ENCODE measurements at regions not wholly inside any gene's neighbourhood (a gene's known extent, or its start where the extent isn't known, plus 50 kb on each side); places are given as distances from the start of the nearest gene placed in this dataset.
"Not testable (repeated sequence)": the region's sequence is repeated elsewhere in the genome, so short reads cannot be mapped to it uniquely, and the experiment has no call there.

- no peak for ATAC-seq
- DNase-seq: no peak
- Mint-ChIP-seq H3K4me3 (no peak overlapping the region), H3K27ac (no peak overlapping the region), H3K9me3 (ENCODE audit: low read depth) (peaks cover 2% of the 10 kb centered on the region), H3K36me3 (no peaks in the 10 kb centered on the region), H3K4me1 (no peaks in the 10 kb centered on the region), H3K27me3 (no peaks in the 10 kb centered on the region)
- CTCF ChIA-PET: no interaction called here
These were observed 343.6 kb upstream of the TACR3 start for GRCh38 chr4:104063341-104063740.

DNA sequence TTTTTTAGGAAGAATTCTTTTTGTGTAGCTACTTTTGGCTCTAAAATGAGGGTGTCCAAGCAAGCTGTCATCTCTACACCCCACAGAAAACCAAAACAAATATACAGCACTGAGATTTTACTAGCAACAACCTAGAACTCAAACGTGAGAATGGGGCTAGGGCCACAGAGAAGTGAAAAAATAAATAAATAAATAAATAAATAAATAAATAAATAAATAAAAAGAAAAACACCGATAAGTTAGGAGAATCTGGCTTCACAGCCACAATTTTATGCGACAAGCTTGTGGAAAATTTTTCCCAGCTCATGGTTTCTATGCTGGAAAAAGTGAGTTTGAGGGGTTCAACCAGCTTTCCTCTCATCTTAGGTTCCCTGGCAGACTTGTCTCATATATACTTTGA lies 324.6 kb upstream of the TACR3 start:
- CTCF ChIA-PET: no interaction called here
- Mint-ChIP-seq H3K27me3 (no peaks in the 10 kb centered on the region), H3K27ac (no peak overlapping the region), H3K4me3 (no peak overlapping the region), H3K4me1 (no peaks in the 10 kb centered on the region), H3K36me3 (no peaks in the 10 kb centered on the region), H3K9me3 (ENCODE audit: low read depth) (peaks cover 8% of the 10 kb centered on the region)
- DNase-seq (no peak), ATAC-seq (no peak)

DNA sequence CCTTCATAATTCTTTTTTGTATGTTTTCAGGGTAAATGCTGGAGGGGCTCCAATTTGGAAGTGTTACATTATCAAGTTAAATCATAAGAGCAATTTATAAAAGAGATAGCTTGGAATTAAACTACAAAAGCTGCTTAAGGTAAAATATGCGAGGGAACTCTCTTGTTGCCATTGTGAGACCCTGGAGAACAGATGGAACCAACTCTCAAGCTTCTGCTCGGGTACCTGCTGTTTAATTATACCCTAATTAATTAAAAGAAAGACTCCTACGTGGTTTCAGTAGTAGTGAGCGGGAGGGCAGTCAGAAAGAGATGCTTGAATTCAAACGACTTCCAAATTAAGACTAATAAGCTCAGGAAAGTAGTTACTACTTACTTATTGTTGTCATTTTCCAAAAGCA lies 313.1 kb upstream of the TACR3 start:
- peaks cover 4% of the 10 kb centered on the region for H3K4me1 Mint-ChIP-seq
- H3K4me3 Mint-ChIP-seq: no peak overlapping the region
- H3K27me3 Mint-ChIP-seq: no peaks in the 10 kb centered on the region
- DNase-seq: no peak
- no peak overlapping the region for H3K27ac Mint-ChIP-seq
- CTCF ChIA-PET: no interaction called here
- no peaks in the 10 kb centered on the region for H3K36me3 Mint-ChIP-seq
- H3K9me3 Mint-ChIP-seq (ENCODE audit: low read depth): no peaks in the 10 kb centered on the region
- ATAC-seq: no peak

- no peaks in the 10 kb centered on the region for H3K9me3 Mint-ChIP-seq (ENCODE audit: low read depth)
- no peaks in the 10 kb centered on the region for H3K36me3 Mint-ChIP-seq
- no peak overlapping the region for H3K27ac Mint-ChIP-seq
- CTCF ChIA-PET: no interaction called here
- peaks cover under 1% of the 10 kb centered on the region for H3K4me1 Mint-ChIP-seq
- no peak overlapping the region for H3K4me3 Mint-ChIP-seq
- ATAC-seq (no peak), DNase-seq (no peak)
- no peaks in the 10 kb centered on the region for H3K27me3 Mint-ChIP-seq
These were observed 305.5 kb upstream of the TACR3 start for GRCh38 chr4:104025251-104025650.

DNA sequence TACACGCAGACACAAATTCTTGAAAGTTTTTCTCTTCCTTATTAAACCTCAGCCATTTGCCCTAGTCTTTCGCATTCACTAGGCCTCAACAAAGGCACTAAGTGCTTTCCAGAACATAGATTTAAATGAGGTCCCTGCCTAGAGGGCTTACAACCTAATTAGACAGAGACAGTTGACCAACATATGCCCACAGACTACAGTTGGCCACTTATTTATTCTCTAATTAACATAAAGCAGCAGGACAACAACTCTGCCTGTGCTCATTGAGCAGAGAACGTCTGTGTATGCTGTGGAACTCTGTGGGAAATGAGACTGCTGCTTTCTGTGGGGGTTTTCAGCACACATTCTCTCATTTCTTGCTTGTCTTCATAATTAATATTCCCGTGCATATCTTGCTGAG lies 303.0 kb upstream of the TACR3 start:
- no peaks in the 10 kb centered on the region for H3K36me3 Mint-ChIP-seq
- no peaks in the 10 kb centered on the region for H3K4me1 Mint-ChIP-seq
- no peak for ATAC-seq
- no peak for DNase-seq
- H3K4me3 Mint-ChIP-seq: no peak overlapping the region
- no peaks in the 10 kb centered on the region for H3K9me3 Mint-ChIP-seq (ENCODE audit: low read depth)
- H3K27me3 Mint-ChIP-seq: no peaks in the 10 kb centered on the region
- no peak overlapping the region for H3K27ac Mint-ChIP-seq
- CTCF ChIA-PET: no interaction called here

DNA sequence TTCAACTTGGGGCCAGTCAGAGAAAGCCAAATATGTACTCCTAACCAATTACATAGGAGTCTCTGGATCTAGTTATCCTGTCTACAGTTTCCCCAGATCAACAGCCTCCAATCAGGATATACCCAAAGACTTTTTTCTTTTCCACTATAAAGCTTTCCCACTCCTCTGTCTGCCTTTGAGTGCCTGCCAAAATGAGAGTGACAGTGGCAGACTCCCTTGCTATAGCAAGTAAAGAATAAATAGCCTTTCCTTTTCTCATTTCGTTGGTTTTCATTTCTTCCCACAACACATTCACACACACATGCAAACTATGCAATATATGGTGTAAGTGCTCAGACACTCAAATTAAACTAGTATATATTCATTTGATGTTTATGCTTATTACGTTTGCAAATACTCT lies 302.4 kb upstream of the TACR3 start:
- DNase-seq: no peak
- H3K27ac Mint-ChIP-seq: no peak overlapping the region
- no peak for ATAC-seq
- CTCF ChIA-PET: no interaction called here
- H3K9me3 Mint-ChIP-seq (ENCODE audit: low read depth): no peaks in the 10 kb centered on the region
- no peaks in the 10 kb centered on the region for H3K36me3 Mint-ChIP-seq
- H3K4me3 Mint-ChIP-seq: no peak overlapping the region
- no peaks in the 10 kb centered on the region for H3K4me1 Mint-ChIP-seq
- no peaks in the 10 kb centered on the region for H3K27me3 Mint-ChIP-seq

GRCh38 chr4:104020641-104021040 lies 300.9 kb upstream of the TACR3 start:
- Mint-ChIP-seq H3K9me3 (ENCODE audit: low read depth) (no peaks in the 10 kb centered on the region), H3K27ac (no peak overlapping the region), H3K27me3 (no peaks in the 10 kb centered on the region), H3K4me1 (no peaks in the 10 kb centered on the region), H3K36me3 (no peaks in the 10 kb centered on the region), H3K4me3 (no peak overlapping the region)
- CTCF ChIA-PET: no interaction called here
- ATAC-seq (no peak), DNase-seq (no peak)

DNA sequence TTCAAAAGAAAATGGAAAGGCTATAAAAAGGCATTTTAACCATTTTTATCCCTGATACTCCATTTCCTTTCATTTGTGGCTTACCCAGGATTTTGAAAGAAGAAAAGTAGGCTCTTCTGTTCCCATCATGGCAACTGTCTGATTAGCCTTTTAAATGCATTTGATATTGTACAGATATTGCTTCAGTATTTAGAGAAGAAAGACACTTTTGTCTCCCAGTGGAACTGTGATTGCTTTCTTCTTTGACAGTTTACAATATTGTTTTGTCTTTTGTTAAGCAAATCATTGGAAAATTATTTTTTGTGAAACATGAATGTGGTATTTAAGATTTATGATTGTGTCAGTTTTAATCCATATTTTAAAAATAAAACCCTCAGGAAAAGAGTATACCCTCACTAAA lies 297.4 kb upstream of the TACR3 start:
- CTCF ChIA-PET: no interaction called here
- no peak overlapping the region for H3K27ac Mint-ChIP-seq
- no peak overlapping the region for H3K4me3 Mint-ChIP-seq
- ATAC-seq (no peak), DNase-seq (no peak)
- no peaks in the 10 kb centered on the region for H3K4me1 Mint-ChIP-seq
- H3K9me3 Mint-ChIP-seq (ENCODE audit: low read depth): no peaks in the 10 kb centered on the region
- no peaks in the 10 kb centered on the region for H3K36me3 Mint-ChIP-seq
- no peaks in the 10 kb centered on the region for H3K27me3 Mint-ChIP-seq

DNA sequence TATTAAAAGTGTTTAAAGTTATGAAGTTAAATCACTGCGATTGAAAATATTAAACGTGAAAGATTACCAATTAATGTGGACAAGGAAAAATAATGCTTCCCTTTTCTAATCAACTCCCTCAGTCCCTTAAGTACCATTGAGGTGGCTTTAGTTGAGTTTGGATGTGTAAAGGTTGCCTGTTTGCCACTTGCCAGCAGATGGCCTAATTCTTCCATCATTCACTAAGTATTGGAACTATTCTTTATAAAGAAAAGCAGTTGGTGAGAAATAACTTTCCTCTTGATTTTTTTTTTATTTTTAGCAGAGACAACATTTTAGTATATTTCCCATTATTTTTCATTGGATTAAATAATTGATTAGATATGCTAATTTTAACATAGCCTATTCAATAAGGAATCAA lies 295.9 kb upstream of the TACR3 start:
- no peak overlapping the region for H3K27ac Mint-ChIP-seq

DNA sequence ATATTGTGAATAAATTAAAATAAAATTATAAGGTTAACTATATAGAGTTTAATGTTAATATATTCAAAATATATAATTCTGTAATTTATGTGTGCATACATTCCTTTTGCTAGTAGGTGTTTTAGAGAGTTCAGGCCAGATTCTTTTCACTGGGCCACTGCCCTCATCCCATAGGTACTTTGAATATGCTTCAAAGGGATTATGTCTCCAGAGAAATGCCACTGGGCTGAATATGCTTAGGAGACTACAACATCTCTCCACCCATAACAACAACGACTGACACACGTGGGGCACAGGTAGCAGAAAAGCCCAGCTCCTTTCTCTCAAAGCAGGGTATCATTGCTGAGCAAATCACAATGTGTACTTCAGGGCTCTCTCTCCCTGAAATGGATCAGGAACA lies 290.9 kb upstream of the TACR3 start:
- H3K4me1 Mint-ChIP-seq: no peaks in the 10 kb centered on the region
- no peaks in the 10 kb centered on the region for H3K9me3 Mint-ChIP-seq (ENCODE audit: low read depth)
- CTCF ChIA-PET: no interaction called here
- no peaks in the 10 kb centered on the region for H3K36me3 Mint-ChIP-seq
- ATAC-seq (no peak), DNase-seq (no peak)
- H3K27ac Mint-ChIP-seq: no peak overlapping the region
- H3K27me3 Mint-ChIP-seq: no peaks in the 10 kb centered on the region
- H3K4me3 Mint-ChIP-seq: no peak overlapping the region

More for the DNA sequence above, 295.9 kb upstream of the TACR3 start:
- H3K4me3 Mint-ChIP-seq: no peak overlapping the region
- ATAC-seq (no peak), DNase-seq (no peak)
- H3K4me1 Mint-ChIP-seq: no peaks in the 10 kb centered on the region
- no peaks in the 10 kb centered on the region for H3K9me3 Mint-ChIP-seq (ENCODE audit: low read depth)
- H3K36me3 Mint-ChIP-seq: no peaks in the 10 kb centered on the region
- CTCF ChIA-PET: no interaction called here
- no peaks in the 10 kb centered on the region for H3K27me3 Mint-ChIP-seq

DNA sequence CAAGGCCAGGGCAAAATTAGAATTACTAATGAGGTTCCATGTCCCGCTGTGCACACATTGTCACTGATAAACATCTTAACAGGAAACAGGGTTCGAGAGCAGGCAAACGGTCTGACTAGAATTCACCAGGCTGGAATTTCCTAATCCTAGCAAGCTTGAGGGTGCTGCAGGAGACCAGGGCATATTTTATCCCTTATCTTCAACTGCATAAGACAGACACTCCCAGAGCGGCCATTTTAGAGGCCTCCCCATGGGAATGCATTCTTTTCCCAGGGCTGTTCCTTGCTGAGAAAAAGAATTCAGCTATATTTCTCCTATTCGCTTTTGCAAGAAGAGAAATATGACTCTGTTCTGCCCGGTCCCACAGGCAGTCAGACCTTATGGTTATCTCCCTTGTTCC lies 282.5 kb upstream of the TACR3 start:
- H3K9me3 Mint-ChIP-seq (ENCODE audit: low read depth); DNase-seq; H3K4me1 Mint-ChIP-seq; ATAC-seq; H3K27ac Mint-ChIP-seq; H3K27me3 Mint-ChIP-seq; H3K36me3 Mint-ChIP-seq; H3K4me3 Mint-ChIP-seq; CTCF ChIA-PET: not testable (repeated sequence)

DNA sequence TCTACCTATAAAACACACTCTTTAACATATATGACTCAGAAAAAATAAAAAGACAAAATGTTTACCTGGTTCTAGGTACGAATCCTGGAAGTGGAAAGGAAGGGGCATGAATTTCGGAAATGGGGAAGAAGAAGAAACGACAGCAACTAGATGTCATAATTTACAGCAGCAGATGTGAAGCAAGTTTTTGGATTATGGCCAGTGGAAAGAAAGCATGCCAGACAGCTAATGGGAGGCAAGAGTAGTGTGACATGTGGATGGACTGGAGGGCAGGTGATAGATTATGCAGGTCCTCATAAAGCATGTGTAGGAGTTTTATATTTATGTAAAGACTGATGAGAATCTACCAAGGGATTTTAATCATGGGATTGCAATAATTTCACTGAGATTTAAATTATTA lies 279.0 kb upstream of the TACR3 start:
- Mint-ChIP-seq H3K36me3 (peaks cover 2% of the 10 kb centered on the region), H3K4me1 (no peaks in the 10 kb centered on the region), H3K27ac (no peak overlapping the region), H3K27me3 (no peaks in the 10 kb centered on the region), H3K4me3 (no peak overlapping the region), H3K9me3 (ENCODE audit: low read depth) (no peaks in the 10 kb centered on the region)
- CTCF ChIA-PET: no interaction called here
- DNase-seq (no peak), ATAC-seq (no peak)

DNA sequence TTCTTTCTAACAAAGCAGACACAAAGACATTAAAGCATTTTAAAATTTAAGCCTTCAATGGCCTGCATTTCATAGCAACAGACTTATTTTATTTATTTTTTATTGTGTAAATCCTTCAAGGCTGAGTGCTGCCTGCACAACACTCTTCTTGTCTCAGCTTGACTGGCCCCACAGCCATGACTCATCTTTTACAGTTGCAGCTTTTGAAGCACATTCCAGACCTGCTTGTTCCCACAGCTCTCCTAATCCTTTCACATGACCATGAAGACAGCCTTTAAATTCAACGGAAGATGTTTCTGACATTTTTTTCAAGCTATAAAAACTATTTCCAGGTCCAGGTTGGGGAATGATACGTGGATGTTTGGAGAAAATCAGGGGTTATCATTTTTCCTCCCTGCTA lies 276.9 kb upstream of the TACR3 start:
- H3K36me3 Mint-ChIP-seq: peaks cover 2% of the 10 kb centered on the region
- no peak overlapping the region for H3K27ac Mint-ChIP-seq
- H3K4me1 Mint-ChIP-seq: no peaks in the 10 kb centered on the region

GRCh38 chr4:103996064-103996463 lies 276.3 kb upstream of the TACR3 start:
- H3K27ac Mint-ChIP-seq: no peak overlapping the region

More for the DNA sequence above, 276.9 kb upstream of the TACR3 start:
- Mint-ChIP-seq H3K9me3 (ENCODE audit: low read depth) (no peaks in the 10 kb centered on the region), H3K27me3 (no peaks in the 10 kb centered on the region), H3K4me3 (no peak overlapping the region)
- CTCF ChIA-PET: no interaction called here
- ATAC-seq (no peak), DNase-seq (no peak)

GRCh38 chr4:103994059-103994458 lies 274.3 kb upstream of the TACR3 start:
- Mint-ChIP-seq H3K27me3 (no peaks in the 10 kb centered on the region), H3K27ac (no peak overlapping the region), H3K36me3 (no peaks in the 10 kb centered on the region), H3K9me3 (ENCODE audit: low read depth) (peaks cover 3% of the 10 kb centered on the region), H3K4me3 (no peak overlapping the region), H3K4me1 (no peaks in the 10 kb centered on the region)
- ATAC-seq (no peak), DNase-seq (no peak)
- CTCF ChIA-PET: no interaction called here

More at GRCh38 chr4:103996064-103996463, 276.3 kb upstream of the TACR3 start:
- CTCF ChIA-PET: no interaction called here
- no peak for DNase-seq
- Mint-ChIP-seq H3K27me3 (no peaks in the 10 kb centered on the region), H3K36me3 (no peaks in the 10 kb centered on the region), H3K9me3 (ENCODE audit: low read depth) (no peaks in the 10 kb centered on the region), H3K4me1 (no peaks in the 10 kb centered on the region), H3K4me3 (no peak overlapping the region)
- no peak for ATAC-seq
